ENCODE measurements at regions not wholly inside any gene's neighbourhood (a gene's known extent, or its start where the extent isn't known, plus 50 kb on each side); places are given as distances from the start of the nearest gene placed in this dataset.
"Not testable (repeated sequence)": the region's sequence is repeated elsewhere in the genome, so short reads cannot be mapped to it uniquely, and the experiment has no call there.

DNA sequence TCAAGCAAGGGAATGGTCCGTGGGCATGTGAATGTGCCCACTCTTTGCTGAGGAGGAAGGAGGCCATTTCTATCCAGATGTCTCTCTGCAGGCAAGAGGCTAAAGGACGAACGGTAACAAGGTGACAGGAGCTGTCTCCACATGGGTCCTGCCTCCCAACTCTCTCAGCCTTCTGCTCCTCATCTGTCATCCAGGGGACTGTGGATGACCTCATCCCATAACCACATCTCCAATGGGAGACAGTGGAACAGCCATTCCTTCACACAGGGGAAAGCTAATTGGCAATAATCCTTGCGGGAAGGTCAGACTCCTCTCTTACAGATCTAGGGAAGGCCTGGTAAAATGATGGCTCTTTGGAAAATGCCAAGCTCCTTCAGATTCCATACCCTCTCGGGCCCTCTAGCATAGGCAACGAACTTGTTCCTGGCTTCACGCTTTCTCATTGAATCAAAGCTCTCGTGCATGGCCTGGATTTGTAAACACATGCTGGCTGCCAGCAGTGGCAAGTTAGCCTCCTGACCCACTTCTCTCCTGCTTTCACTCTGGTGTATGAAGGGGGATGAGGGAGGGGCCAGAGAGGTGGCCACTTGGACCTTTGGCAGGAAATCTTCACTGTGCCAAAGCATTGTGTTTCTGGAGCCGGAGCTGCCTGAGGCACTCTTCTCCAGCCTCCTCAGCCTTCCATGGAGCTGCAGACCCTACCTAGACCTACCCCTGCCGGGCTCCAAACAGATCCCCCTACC is 94.5 kb upstream of the FAM72C start:
- not testable (repeated sequence) for DNase-seq; H3K27me3 Mint-ChIP-seq (ENCODE audit: unreplicated experiment); H3K4me1 Mint-ChIP-seq (ENCODE audit: low read depth, unreplicated experiment); H3K27ac Mint-ChIP-seq (ENCODE audit: unreplicated experiment); H3K36me3 Mint-ChIP-seq (ENCODE audit: unreplicated experiment); H3K4me3 Mint-ChIP-seq (ENCODE audit: unreplicated experiment); H3K9me3 Mint-ChIP-seq (ENCODE audit: unreplicated experiment)

- H3K4me3 Mint-ChIP-seq (ENCODE audit: unreplicated experiment); H3K4me1 Mint-ChIP-seq (ENCODE audit: low read depth, unreplicated experiment); H3K9me3 Mint-ChIP-seq (ENCODE audit: unreplicated experiment); H3K27me3 Mint-ChIP-seq (ENCODE audit: unreplicated experiment); DNase-seq; H3K36me3 Mint-ChIP-seq (ENCODE audit: unreplicated experiment); H3K27ac Mint-ChIP-seq (ENCODE audit: unreplicated experiment): not testable (repeated sequence)
These were observed 93.7 kb upstream of the FAM72C start for GRCh38 chr1:144065299-144066060.

DNA sequence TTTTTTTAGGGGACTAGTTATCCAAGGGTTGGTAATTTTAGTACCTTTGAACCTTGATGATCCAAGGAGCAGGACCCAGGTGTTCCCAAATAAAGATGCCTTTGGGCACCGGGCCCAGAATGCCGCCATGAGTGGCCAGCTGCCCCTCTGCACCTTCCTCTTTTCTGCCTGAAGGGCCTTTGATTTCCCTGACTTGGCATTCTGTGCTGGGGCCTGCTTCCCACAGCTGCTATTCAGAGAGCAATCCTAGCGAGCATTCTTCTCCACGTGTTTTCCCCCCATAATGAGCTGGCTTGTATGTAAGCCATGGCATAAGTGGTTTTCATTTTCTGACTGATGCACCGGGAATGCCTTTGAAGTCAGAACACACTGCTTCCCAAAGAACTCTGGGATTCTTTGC is 77.6 kb upstream of the FAM72C start:
- H3K4me1 Mint-ChIP-seq (ENCODE audit: low read depth, unreplicated experiment); H3K9me3 Mint-ChIP-seq (ENCODE audit: unreplicated experiment); H3K4me3 Mint-ChIP-seq (ENCODE audit: unreplicated experiment); H3K27me3 Mint-ChIP-seq (ENCODE audit: unreplicated experiment); DNase-seq; H3K36me3 Mint-ChIP-seq (ENCODE audit: unreplicated experiment); H3K27ac Mint-ChIP-seq (ENCODE audit: unreplicated experiment): not testable (repeated sequence)

DNA sequence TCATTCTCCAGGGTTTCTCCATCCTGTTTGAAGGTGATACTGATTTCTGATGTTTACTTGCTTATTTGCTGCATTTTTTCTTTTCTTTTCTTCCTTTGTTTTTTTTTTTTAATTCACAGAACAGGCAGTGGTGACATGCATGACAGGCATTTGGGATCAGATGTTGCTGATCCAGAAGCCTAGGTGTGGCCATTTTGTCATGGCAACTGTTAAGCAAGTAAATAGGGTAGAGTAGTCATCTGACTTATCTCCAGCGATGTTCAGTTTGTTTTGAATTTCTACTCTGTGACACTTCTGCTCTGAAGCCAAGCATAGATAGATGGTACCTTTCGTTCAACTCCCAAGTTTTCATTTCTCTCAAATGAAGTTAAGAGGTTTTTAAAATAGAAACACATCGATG is 74.9 kb upstream of the FAM72C start:
- H3K4me3 Mint-ChIP-seq (ENCODE audit: unreplicated experiment); H3K9me3 Mint-ChIP-seq (ENCODE audit: unreplicated experiment); H3K36me3 Mint-ChIP-seq (ENCODE audit: unreplicated experiment); H3K27ac Mint-ChIP-seq (ENCODE audit: unreplicated experiment); H3K4me1 Mint-ChIP-seq (ENCODE audit: low read depth, unreplicated experiment); H3K27me3 Mint-ChIP-seq (ENCODE audit: unreplicated experiment); DNase-seq: not testable (repeated sequence)

DNA sequence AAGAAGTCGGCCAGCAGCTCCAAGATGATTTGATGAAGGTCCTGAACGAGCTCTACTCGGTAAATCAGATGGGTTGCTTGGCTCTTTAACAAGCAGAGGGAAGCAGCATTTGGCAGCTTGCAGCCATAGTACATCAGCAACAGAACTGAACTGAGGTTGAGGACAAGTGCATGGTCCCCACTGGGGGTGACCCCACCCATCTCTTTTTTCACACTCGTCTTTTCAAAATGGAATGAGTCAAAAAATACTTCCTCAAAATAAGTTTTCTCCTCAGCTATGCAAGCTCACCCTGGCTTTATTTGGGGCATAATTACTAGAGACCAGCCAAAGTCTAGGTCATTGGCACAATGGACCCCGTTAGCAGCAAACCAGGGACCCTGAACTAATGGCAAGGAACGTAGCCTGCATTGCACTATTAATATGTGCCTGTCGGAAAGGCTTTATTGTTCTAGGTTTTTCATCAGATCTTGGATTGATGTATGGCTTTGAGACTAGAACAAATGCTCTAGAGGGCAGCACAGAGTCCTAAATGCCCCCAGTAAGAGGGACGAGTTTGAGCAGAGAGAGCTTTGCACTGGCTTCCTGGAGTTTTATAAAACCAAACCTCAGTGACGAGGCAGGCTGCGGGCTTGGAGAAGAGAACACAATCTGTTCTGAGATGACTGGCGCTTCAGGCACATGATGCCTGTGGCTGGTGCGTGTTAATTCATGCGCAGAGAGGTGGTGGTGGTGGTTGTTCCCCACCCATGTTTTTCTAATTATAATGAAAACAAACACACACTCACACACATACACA is 74.2 kb upstream of the FAM72C start:
- not testable (repeated sequence) for H3K36me3 Mint-ChIP-seq (ENCODE audit: unreplicated experiment); H3K27me3 Mint-ChIP-seq (ENCODE audit: unreplicated experiment); H3K4me1 Mint-ChIP-seq (ENCODE audit: low read depth, unreplicated experiment); H3K27ac Mint-ChIP-seq (ENCODE audit: unreplicated experiment); H3K4me3 Mint-ChIP-seq (ENCODE audit: unreplicated experiment); DNase-seq; H3K9me3 Mint-ChIP-seq (ENCODE audit: unreplicated experiment)

- H3K27me3 Mint-ChIP-seq (ENCODE audit: unreplicated experiment); H3K36me3 Mint-ChIP-seq (ENCODE audit: unreplicated experiment); DNase-seq; H3K27ac Mint-ChIP-seq (ENCODE audit: unreplicated experiment); H3K4me1 Mint-ChIP-seq (ENCODE audit: low read depth, unreplicated experiment); H3K9me3 Mint-ChIP-seq (ENCODE audit: unreplicated experiment); H3K4me3 Mint-ChIP-seq (ENCODE audit: unreplicated experiment): not testable (repeated sequence)
These were observed 70.5 kb upstream of the FAM72C start for GRCh38 chr1:144042251-144042650.

DNA sequence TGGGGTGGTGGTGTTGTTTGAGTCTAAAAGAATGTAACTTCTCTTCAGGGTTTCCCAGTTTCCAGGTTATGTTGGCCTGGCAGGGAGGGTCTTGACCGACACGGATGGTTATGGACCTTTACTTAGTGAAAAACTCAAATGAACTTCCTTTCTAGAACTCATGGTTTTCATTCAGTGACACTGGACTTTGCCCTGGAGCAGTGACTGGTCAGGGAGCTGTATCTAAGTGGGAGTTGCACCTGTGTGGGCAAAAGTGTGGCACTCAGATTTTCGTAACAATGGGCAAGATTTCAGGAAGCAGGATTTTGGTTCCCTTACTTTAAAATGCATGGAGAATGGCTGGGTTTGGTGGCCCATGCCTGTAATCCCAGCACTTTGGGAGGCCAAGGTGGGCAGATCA is 68.5 kb upstream of the FAM72C start:
- H3K9me3 Mint-ChIP-seq (ENCODE audit: unreplicated experiment); H3K36me3 Mint-ChIP-seq (ENCODE audit: unreplicated experiment); H3K4me1 Mint-ChIP-seq (ENCODE audit: low read depth, unreplicated experiment); DNase-seq; H3K4me3 Mint-ChIP-seq (ENCODE audit: unreplicated experiment); H3K27me3 Mint-ChIP-seq (ENCODE audit: unreplicated experiment); H3K27ac Mint-ChIP-seq (ENCODE audit: unreplicated experiment): not testable (repeated sequence)

- H3K27ac Mint-ChIP-seq (ENCODE audit: unreplicated experiment); DNase-seq; H3K9me3 Mint-ChIP-seq (ENCODE audit: unreplicated experiment); H3K27me3 Mint-ChIP-seq (ENCODE audit: unreplicated experiment); H3K4me1 Mint-ChIP-seq (ENCODE audit: low read depth, unreplicated experiment); H3K4me3 Mint-ChIP-seq (ENCODE audit: unreplicated experiment); H3K36me3 Mint-ChIP-seq (ENCODE audit: unreplicated experiment): not testable (repeated sequence)
These were observed 62.3 kb upstream of the FAM72C start for GRCh38 chr1:144034045-144034444.

DNA sequence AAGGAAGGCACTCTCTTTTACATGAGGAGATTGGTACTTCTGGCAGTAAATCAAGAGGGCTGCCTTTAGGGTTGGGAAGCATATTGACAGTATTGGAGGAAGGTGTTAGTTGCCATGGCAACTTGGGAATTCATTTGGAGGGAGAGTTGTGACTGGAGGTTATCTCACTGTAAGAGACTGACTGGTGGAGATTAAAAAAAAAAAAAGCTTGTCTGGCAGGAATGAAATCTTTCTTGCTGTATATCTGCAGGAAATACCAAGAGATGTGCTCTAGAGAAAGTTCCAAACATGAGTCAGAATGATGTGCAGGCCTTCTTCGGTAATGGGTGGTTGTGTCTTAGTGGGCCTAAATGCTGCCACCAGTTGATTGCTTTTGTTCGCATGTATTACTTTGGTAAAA is 59.8 kb upstream of the FAM72C start:
- H3K9me3 Mint-ChIP-seq (ENCODE audit: unreplicated experiment); H3K4me3 Mint-ChIP-seq (ENCODE audit: unreplicated experiment); H3K27ac Mint-ChIP-seq (ENCODE audit: unreplicated experiment); H3K4me1 Mint-ChIP-seq (ENCODE audit: low read depth, unreplicated experiment); H3K27me3 Mint-ChIP-seq (ENCODE audit: unreplicated experiment); DNase-seq; H3K36me3 Mint-ChIP-seq (ENCODE audit: unreplicated experiment): not testable (repeated sequence)

- DNase-seq; H3K9me3 Mint-ChIP-seq (ENCODE audit: unreplicated experiment); H3K4me3 Mint-ChIP-seq (ENCODE audit: unreplicated experiment); H3K36me3 Mint-ChIP-seq (ENCODE audit: unreplicated experiment); H3K4me1 Mint-ChIP-seq (ENCODE audit: low read depth, unreplicated experiment); H3K27ac Mint-ChIP-seq (ENCODE audit: unreplicated experiment); H3K27me3 Mint-ChIP-seq (ENCODE audit: unreplicated experiment): not testable (repeated sequence)
These were observed 54.2 kb upstream of the FAM72C start for GRCh38 chr1:144026022-144026421.

DNA sequence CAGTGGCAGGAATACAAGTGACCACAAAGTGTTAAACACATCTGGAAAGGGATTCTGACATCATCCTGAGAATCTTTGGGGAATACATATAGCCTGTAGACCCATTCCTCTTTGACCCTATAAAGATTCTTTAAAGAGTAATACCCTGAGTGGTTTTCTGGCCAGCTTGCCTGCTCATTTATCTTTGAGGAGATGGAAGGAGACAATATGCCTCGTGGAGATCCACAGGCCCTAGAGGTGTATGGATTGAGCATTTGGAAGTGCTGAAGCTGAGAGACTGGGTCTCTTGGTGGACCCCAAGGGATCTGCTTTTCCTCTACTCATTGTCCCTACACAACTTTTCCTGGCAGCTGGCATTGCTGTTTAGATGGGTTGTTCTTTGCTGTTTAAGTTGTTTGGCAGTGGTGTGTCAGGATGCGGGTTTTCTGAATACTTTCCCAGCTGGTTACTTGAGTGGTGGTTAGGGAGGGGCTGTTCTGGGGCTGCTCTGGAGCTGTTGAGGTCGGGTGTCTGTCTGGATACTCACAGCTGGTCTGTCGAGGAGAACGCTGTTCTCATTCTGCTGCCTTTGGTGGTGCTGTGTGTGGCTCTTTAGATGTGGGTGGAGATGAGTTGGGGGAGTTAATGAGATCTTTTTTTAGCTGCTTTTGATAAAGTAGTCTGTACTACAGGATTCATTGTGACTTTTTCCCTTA is 50.1 kb upstream of the FAM72C start:
- DNase-seq; H3K36me3 Mint-ChIP-seq (ENCODE audit: unreplicated experiment); H3K9me3 Mint-ChIP-seq (ENCODE audit: unreplicated experiment): not testable (repeated sequence)

More for the DNA sequence above, 50.1 kb upstream of the FAM72C start:
- H3K27ac Mint-ChIP-seq (ENCODE audit: unreplicated experiment); H3K4me3 Mint-ChIP-seq (ENCODE audit: unreplicated experiment); H3K27me3 Mint-ChIP-seq (ENCODE audit: unreplicated experiment); H3K4me1 Mint-ChIP-seq (ENCODE audit: low read depth, unreplicated experiment): not testable (repeated sequence)

All from glutamatergic neuron (in vitro differentiated cells).